NCI-H748 (cell line): ENCODE measurements at regions not wholly inside any gene's neighbourhood (a gene's known extent, or its start where the extent isn't known, plus 50 kb on each side); places are given as distances from the start of the nearest gene placed in this dataset.
"Not testable (repeated sequence)": the region's sequence is repeated elsewhere in the genome, so short reads cannot be mapped to it uniquely, and the experiment has no call there.

ENCODE experiments used
- DNase-seq: peaks from one replicate; lab custom pipeline; 2025; ENCODE audit not compliant: unreplicated experiment; lab: John Stamatoyannopoulos, UW

DNA sequence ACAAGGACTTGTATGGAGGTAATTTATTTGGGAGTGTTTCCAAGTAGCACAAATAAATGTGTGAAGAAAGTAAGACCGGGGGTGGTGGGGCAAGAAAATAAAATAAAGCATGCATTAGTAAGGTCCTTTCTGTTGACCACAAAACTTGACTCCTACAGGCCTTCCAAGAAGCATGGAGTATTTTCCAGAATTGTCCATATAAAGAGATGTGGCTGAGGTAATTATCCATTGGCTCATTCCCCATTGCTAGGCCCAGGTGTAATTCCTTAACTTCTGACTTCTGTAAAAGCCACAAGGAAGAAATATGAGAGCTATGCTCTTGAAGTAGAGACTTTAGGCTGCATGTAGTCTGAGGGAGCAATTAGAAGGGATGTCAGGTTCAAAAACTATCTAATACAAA, 430.5 kb upstream of the PABPC4L start:
- DNase-seq = no peak

DNA sequence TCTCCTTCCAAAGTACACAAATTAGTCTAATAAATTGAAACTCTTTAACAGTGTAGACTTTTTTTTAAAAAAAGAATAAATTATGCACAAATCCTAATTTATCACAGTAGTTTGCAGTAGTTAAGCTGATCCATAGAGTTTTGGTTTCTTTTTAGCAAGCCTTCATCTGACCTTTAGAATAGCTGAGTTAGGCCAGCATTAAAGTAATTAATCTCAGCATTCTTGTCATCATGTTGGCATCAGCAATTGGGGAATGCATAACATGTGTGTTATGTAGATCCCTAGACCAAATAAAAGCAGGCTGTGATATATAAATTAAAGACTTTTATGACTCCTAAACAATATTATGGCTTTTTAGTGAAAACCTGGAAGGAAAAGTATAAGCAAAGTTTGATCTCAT, 426.5 kb upstream of the PABPC4L start:
- no peak for DNase-seq

DNA sequence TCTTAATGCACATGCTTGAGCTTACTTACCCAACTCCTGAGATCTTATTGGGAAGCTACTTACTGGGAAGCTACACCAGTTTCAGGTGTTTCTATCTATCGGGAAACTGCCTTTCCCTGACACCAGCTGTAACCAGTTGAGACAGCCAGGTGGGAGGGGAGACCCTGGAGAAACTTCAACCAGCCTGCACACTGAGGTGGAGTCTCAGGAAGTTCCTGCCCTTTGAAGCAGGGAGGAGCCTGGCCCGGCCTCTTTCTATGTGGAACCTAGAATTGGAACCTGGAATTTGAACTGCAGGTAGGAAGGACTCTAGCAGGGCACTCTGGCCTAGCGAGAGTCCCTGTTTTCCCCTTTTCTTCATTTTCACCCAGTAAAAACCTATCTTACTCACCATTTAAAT, 425.8 kb upstream of the PABPC4L start:
- DNase-seq = no peak

DNA sequence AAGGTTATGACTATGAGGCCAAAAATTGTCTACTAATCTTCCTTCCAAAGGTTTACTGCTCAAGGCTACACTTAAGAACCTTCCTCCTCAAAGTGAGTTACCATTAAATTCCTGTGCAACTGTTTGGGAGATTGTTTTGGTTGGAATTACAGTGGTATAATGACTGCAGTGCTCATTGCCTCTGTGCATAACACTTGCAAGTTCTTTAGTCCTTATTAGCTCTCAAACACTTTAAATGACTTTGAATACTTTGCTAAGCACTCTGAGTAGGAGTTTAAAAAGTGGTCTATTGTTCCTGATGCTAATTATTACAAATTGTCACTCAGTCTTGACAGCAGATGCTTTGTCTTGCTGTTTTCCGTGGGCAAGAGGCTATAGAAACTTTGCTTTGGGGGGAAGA, 422.8 kb upstream of the PABPC4L start:
- DNase-seq = no peak

DNA sequence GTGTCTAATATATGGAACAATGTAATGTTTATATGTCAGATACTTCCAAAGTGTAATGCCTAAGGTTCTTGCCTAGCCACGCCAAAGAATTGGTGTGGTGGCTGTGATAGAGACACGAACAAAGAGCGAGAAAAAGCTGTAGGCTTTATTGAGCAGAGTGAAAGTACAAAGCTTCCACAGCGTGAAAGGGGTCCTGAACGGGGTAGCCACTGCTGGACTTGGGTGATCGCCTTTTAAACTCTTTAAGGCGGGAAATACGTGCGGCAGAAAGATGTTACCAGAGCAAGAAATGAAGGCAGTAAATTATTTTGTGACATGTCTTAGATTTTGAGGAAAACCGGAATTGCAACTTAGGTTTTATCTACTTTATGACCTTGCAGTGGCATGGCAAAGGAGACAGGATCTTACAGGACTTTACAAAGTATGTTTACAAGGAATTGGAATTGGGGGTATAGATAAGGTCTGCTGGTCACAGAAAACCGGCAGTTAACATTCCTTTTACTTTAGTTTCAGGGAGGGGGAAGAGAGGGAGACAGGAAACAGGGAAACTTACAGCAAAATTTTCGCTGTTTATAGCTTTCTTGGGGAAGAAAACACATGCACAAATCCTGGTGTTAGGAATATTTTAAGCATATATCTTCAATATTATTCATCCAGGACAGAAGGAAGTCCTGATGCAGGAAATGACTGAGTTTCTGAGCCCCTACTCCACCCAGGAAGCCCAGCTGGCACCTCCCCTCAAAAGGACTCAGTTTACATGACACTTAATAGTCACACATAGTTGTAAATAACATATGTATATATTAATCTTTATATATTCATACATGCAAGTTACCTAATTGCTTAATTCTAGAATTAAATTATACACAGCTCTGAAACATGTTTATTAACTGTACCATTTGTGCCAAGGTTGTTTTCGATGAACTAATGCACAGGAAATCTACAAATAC, 421.3 kb upstream of the PABPC4L start:
- not testable (repeated sequence) for DNase-seq

DNA sequence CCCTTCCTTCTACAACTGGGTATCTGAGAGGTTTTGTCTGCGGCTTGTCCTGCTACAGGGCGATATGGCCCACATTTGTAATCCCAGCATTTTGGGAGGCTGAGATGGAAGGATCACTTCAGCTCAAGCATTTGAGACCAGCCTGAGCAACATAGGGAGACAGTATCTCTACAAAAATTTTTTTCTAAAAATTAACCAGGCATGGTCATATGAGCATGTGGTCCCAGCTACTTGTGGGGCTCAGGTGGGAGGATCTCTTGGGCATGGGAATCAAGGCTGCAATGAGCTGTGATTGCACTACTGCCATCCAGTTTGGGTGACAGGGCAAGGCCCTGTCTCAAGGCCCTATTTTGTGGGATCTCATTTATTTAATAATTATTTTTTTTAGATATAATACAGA, 420.6 kb upstream of the PABPC4L start:
- no peak for DNase-seq

DNA sequence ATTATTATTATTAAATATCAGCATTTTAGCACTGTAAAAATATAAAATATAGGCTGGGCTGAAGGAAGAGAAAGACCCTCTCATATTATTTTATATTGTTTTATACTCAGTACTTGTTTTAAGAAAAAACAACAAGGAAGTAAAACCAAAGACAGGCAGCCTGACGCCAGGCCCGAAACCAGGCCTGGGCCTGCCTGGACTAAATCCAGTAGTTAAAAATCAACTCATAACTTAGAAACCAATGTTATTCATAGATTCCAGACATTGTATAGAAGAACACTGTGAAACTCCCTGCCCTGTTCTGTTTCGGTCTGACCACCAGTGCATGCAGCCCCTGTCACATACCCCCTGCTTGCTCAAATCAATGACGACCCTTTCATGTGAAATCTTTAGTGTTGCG, 420.1 kb upstream of the PABPC4L start:
- DNase-seq = not testable (repeated sequence)

DNA sequence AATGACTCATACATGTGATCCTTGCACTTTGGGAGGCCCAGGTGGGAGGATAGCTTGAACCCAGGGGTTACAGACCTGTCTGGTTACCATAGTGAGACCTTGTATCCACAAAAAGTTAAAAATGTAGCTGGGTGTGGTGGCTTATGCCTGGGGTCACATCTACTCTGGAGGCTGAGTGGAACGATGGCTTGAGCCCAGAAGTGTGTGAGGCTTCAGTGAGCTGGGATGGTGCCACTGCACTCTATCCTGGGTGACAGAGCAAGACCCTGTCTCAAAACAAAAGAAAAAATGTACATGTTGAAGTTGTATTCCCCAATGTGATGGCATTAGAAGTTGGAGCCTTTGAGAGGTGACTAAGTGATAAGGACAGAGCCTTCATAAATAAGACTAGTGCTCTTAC, 409.4 kb upstream of the PABPC4L start:
- no peak for DNase-seq

DNA sequence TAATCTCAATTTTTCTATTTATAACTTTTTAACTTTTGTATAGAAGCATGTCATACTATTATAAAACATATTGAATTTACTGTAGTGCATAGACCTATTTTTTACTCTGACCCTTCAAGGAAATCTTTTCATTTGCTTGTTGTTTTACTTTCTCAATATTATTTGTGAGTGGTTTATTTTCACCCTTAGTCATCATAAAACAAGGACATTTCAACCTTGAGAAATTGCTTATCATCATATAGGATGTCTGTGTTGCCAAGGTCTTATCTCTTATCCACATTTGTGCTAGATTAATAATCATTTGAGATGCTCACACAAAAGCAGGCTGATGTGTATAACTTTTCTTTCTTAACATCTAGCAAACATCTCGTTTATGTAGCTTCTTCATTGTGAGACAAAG, 408.6 kb upstream of the PABPC4L start:
- no peak for DNase-seq

DNA sequence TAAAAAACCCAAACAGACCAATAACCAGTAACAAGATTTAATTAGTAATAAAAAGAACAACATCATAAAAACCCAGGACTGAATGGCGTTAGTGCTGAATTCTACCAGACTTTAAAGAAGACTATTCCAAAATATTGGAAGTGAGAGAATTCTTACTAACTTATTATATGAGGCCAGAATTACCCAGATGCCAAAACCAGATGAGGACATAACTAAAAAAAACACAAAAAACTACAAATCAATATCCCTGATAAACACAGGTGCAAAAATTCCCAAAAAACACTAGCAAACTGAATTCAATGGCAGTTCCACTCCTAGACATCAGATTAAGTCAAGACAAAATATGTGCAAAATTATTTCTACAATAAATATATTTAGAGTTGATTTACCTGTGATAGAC, 400.1 kb upstream of the PABPC4L start:
- no peak for DNase-seq

DNA sequence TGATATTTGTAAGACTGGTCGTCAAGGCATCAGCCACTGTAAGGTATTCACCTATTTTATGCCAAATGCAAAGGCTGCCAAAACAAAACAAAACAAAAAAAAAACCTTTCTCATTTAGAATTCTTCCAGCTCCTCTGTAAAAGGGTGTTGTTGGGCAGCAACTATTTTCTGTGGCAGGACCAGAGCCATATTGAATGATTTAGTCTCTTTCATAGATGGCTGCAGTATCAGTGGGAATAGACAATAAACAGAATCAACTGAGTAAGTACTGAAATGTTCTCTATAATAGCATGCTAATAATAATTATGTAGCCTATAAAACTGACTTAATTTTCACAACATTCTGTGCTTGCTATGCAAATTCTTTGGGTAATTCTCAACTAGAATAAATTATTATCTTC, 389.7 kb upstream of the PABPC4L start:
- no peak for DNase-seq

DNA sequence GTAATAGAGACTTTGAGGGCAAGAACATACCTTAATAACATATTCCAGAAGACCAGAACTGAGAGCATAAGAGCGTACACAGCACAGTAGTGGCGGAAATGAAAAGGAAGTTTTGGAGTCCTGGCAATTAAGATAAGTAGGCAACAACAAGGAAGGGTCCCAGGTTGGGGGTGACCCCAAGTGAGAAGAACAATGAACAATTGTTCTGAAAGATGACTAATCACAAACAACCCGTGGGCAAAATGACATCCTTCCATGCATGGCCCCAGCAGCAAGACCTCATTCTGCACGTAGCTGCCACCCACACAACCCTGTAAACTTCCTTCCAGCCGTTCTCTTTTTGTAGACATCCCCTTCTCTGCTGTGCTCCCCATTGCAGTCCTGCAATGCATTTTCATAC, 384.4 kb upstream of the PABPC4L start:
- no peak for DNase-seq

DNA sequence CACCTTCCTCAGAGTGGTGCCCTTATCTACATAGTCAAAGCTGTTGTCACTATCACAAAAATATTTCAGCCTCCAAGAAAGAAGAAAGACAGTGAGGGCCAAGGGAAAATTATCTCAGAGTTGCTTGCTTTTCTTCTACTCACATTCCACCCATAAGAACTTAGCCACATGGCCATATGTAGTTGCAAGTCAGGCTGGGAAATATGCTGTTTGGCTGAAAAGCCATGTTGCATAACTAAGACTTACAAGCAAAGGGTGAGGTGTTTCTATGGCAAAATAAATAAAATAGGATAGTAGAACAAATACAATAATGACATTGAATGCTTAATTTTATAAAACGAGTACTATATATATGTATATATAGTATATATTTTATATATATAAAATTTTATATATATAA, 365.9 kb upstream of the PABPC4L start:
- DNase-seq = no peak

DNA sequence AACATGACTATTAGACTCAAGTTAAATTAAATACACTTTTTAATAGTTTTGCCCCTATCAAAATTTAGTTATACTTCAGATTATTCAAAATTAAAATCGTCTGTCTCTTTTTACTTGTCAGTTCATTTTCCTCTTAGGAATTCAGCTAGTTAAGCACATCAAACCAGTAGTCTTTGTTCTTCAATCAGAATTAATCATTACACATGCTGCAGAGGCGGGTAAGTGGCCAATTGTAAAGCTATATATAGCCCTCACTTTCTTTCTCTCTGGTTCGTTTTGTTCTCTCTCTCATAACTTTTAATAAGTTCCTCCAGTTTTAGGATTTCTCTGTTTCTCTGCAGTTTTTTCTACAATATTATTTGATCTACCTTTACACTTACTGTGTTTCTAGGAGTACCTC, 359.1 kb upstream of the PABPC4L start:
- no peak for DNase-seq

DNA sequence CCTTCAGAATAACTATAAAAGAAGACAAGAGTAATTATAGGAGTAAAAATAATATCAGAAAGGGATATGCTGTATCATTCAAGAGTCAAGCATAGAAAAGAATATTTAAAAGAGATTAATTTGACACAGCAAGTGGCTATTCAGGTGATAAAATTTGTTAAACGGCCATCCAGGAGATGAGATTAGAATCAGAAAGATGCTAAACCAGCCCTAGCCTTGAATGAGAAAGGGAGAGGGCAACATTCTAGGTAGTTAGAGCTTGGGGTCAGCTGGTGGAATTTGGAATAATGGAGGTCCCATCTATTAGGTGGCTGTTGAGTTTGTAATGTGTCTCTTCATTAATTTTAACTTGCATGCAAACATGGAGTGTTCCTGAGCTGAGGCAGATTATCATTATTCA, 350.5 kb upstream of the PABPC4L start:
- no peak for DNase-seq

DNA sequence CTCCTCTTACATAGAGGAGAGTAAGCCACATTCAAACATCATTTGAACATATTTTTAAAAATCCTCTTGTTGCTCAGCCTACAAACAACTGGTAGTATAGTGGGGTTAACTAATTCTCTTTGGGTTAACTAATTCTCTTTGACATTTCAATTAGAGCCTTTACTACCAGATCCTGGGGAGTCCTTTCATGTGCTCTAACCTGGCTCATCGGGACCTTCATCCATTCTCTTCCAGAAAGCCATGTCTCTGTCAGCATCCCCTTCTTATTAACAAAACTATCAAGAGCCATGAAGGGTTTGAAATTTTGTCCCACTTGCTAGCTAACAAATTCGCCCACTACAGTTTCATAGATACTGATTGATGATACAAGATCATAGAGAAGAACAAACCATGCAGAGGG, 349.8 kb upstream of the PABPC4L start:
- DNase-seq = no peak

DNA sequence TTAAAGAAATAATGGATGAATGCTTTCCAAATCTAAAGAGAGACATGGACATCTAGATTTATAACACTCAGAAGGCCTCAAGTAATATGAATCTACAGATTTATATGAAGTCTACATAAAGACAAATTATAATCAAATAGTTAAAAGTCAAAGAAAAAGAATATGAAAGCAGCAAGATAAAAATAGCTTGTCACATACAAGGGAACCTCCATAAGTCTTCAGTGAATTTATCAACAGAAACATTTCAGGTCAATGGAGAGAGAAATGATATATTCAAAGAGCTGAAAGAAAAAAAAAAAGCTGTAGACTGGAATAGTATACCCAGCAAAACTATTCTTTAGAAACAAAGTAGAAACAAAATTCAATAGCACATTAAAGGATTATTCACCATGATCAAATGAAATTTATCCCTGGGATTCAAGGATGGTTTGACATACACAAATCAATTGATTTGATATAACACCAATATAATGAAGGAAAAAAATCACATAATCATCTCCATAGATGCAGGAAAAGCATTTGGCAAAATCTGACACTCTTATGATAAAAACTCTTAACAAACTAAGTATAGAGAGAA, 346.6 kb upstream of the PABPC4L start:
- no peak for DNase-seq

DNA sequence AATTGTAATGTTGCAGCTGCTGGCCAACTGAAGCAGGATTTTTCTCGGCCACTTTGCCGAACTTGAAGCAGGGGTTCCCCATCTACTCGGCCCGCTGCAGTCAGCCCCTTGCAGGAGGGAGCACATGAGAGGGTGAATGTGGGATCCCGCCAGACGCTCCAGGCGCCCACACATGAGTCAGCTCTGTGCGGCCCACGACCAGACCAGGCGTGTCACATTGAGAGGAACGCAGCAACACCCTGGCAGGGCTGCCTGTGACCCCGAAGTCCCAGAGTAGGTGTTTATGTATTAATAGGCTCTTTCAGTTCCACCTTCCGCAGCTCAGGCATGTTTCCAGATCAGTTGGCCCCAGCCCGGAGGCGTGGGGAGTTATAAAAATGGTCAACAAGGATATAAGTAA, 344.7 kb upstream of the PABPC4L start:
- DNase-seq = no peak

DNA sequence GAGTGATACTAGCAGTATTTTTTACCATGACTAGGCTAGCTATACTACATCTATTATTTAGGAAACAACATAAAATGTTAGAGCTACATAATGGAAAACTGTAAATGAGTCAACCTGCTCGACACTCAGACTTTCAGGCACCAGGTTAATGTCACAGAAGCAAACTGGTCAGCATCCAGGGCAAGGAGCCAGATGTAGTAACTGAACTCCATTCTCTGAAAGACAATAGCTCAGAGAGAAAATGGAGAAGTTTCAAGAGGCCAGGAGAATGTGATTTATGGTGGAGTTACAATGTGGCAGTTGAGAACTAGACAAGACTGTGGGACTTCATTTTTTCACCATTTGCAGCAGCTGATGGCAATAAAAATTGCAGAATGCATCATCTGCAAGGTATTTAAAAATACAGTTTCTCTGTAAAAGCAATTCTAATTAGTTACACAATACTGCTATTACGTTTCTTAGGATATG, 342.7 kb upstream of the PABPC4L start:
- DNase-seq = peak; percentile 92

DNA sequence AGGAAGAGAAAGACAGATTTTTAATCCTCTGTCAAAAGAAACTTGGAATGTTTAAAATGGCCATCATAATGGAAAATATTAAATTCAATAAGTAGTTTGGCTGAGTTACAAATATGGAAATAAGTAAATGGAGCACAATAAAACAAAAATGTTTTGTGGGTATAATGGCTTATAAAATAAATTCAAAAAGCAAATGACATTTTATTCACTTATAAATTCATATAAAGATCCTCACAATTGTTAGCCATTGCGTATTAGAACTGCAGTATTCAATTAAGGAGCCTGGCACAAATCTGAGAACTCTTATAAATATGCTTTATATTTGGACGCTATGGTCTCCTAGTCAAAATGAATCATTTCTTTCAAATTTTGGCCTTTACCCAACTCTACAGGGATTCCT, 339.0 kb upstream of the PABPC4L start:
- DNase-seq = no peak

DNA sequence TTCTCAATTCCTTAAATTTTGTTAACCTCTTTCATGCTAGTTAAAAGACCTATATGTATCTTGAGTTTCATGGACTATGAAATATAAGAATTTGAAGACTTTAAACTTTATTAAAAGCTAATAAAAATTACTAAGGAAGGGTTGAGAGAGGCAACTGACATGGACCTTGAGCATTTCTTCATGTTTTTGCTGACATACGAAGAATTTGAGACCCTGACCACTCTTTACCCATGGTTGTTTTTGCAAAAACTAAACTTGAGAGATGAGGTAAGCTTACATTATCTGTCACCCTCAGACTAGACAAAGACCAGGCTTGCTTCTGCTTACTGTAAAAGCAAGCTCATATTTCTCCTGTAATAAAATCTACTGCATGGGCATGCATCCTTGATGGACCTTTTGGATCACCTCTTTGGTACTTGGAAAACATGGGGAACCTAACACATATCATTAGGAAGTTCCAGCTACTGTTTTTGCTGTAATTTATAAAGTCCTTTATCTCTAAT, 338.2 kb upstream of the PABPC4L start:
- peak; percentile 1 for DNase-seq

DNA sequence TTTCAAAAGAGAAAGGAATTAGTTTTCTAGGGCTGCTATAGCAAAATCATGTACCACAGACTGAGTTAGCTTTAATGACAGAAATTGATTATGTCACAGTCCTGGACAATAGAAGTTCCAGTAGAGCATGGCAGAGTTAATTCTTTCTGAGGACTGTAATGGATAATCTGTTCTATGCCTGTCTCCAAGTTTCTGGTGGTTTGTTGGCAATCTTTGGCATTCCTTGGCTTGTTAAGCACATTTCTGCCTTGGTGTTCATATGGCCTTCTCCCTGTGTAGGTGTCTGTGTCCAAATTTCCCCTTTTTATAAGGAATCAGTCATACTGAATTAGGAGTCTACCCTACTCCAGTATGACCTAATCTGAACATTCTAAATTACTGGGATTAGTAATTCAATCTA, 336.1 kb upstream of the PABPC4L start:
- DNase-seq = no peak
